GM18858 (cell line): ENCODE measurements at regions not wholly inside any gene's neighbourhood (a gene's known extent, or its start where the extent isn't known, plus 50 kb on each side); places are given as distances from the start of the nearest gene placed in this dataset.

Source experiments
- ATAC-seq: cut with Tn5 transposase; IDR thresholded peaks from one replicate; pipeline ENCODE4 v1.9.1; 2021; ENCODE audit not compliant: unreplicated experiment

GRCh38 chr5:174307031-174307408 lies 261.5 kb downstream of the NSG2 start:
- ATAC-seq: no peak

GRCh38 chr5:174307656-174308271 lies 262.3 kb downstream of the NSG2 start:
- ATAC-seq: no peak

- ATAC-seq: no peak
Observed at GRCh38 chr5:174309131-174309795, 263.8 kb downstream of the NSG2 start.

- no peak for ATAC-seq
Observed at GRCh38 chr5:174310243-174310642, 264.7 kb downstream of the NSG2 start.

- no peak for ATAC-seq
Observed at GRCh38 chr5:174310706-174311105, 265.2 kb downstream of the NSG2 start.

- no peak for ATAC-seq
Observed at GRCh38 chr5:174311121-174311520, 265.6 kb downstream of the NSG2 start.

GRCh38 chr5:174311531-174312269 lies 266.2 kb downstream of the NSG2 start:
- no peak for ATAC-seq

GRCh38 chr5:174312270-174312617 lies 266.7 kb downstream of the NSG2 start:
- no peak for ATAC-seq

GRCh38 chr5:174312641-174313040 lies 267.1 kb downstream of the NSG2 start:
- ATAC-seq: no peak

- no peak for ATAC-seq
Observed at GRCh38 chr5:174313615-174314014, 268.1 kb downstream of the NSG2 start.

- no peak for ATAC-seq
Observed at GRCh38 chr5:174314261-174314660, 268.8 kb downstream of the NSG2 start.

- no peak for ATAC-seq
Observed at GRCh38 chr5:174315471-174315870, 270.0 kb downstream of the NSG2 start.

GRCh38 chr5:174315871-174316270 lies 270.4 kb downstream of the NSG2 start:
- no peak for ATAC-seq

- ATAC-seq: no peak
Observed at GRCh38 chr5:174316326-174316725, 270.8 kb downstream of the NSG2 start.

- ATAC-seq: no peak
Observed at GRCh38 chr5:174317256-174317894, 271.9 kb downstream of the NSG2 start.

GRCh38 chr5:174318578-174318977 lies 273.1 kb downstream of the NSG2 start:
- no peak for ATAC-seq

GRCh38 chr5:174319551-174319950 lies 274.0 kb downstream of the NSG2 start:
- ATAC-seq: no peak

GRCh38 chr5:174320051-174320450 lies 274.5 kb downstream of the NSG2 start:
- ATAC-seq: no peak

GRCh38 chr5:174323878-174324281 lies 278.4 kb downstream of the NSG2 start:
- no peak for ATAC-seq

GRCh38 chr5:174324680-174325079 lies 279.2 kb downstream of the NSG2 start:
- ATAC-seq: no peak

GRCh38 chr5:174325431-174325830 lies 279.9 kb downstream of the NSG2 start:
- no peak for ATAC-seq

- ATAC-seq: no peak
Observed at GRCh38 chr5:174325961-174326360, 280.5 kb downstream of the NSG2 start.
